ENCODE measurements at regions not wholly inside any gene's neighbourhood (a gene's known extent, or its start where the extent isn't known, plus 50 kb on each side); places are given as distances from the start of the nearest gene placed in this dataset.

GRCh38 chr12:42684802-42685071, 95.2 kb upstream of the PRICKLE1 start:
- H3K27me3 ChIP-seq (ENCODE audit: control insufficient read depth in 2 of 2, insufficient read depth in 2 of 2, low read length in 2 of 2) = no peaks in the 10 kb centered on the region
- ChIA-PET POLR2A (no interaction called here), CTCF (no interaction called here)
- H3K9ac ChIP-seq (replicated peaks; ENCODE audit: extremely low read depth, insufficient read depth, low read length) = no peak overlapping the region
- dilution Hi-C loops (cut with MboI; ENCODE audit: extremely low pct_ligation_motif_present, low sequenced_read_pairs) (no loop called here), intact Hi-C loops (cut with micrococcal nuclease) (no loop called here)
- H2AFZ ChIP-seq (ENCODE audit: low read depth, low read length) = no peak overlapping the region
- no peaks in the 10 kb centered on the region for H3K9me3 ChIP-seq (replicated peaks; ENCODE audit: control insufficient read depth, insufficient read depth, low read length)
- no TSS peak for BruUV-seq (replicated peaks)
- H3K36me3 ChIP-seq (ENCODE audit: control insufficient read depth in 2 of 2, extremely low read depth in 1 of 2, insufficient read depth in 2 of 2, low read length in 2 of 2) = no peaks in the 10 kb centered on the region
- H3K4me3 ChIP-seq (replicated peaks in 1 of 3; ENCODE audit: insufficient read depth in 1 of 3, low read depth in 1 of 3, low read length in 3 of 3) = no peak overlapping the region
- no peaks in the 10 kb centered on the region for H3K79me2 ChIP-seq (ENCODE audit: control insufficient read depth, insufficient read depth, low read length)
- H3K4me1 ChIP-seq (ENCODE audit: control insufficient read depth, extremely low read depth, insufficient read depth, low read length) = no peaks in the 10 kb centered on the region
- no peak for FAIRE-seq
- no peak overlapping the region for H3K4me2 ChIP-seq (ENCODE audit: insufficient read depth, low read length)
- H4K20me1 ChIP-seq (replicated peaks; ENCODE audit: control insufficient read depth, extremely low read depth, insufficient read depth, low read length) = no peaks in the 10 kb centered on the region
- no peak for TF ChIP-seq POLR2A (IDR thresholded peaks at IDR 0.05; ENCODE audit: low read depth, low read length)
- TF ChIP-seq FOS (IDR thresholded peaks at IDR 0.05; ENCODE audit: borderline replicate concordance, insufficient read depth, low read length) = no peak
- TF ChIP-seq MYC (IDR thresholded peaks at IDR 0.05; ENCODE audit: low read depth, low read length) = no peak
- TF ChIP-seq JUN (IDR thresholded peaks at IDR 0.05; ENCODE audit: borderline replicate concordance, insufficient read depth, insufficient read length, low read depth) = no peak
- DNase-seq (ENCODE audit: low read depth, low spot score) = no peak
- H3K9me1 ChIP-seq (replicated peaks; ENCODE audit: control insufficient read depth, extremely low read depth, insufficient read depth, low read length) = no peaks in the 10 kb centered on the region
- H3K27ac ChIP-seq (ENCODE audit: insufficient read depth, low read depth, low read length) = no peak overlapping the region

- H3K9me1 ChIP-seq (replicated peaks; ENCODE audit: control insufficient read depth, extremely low read depth, insufficient read depth, low read length) = no peaks in the 10 kb centered on the region
- no peak overlapping the region for H3K9ac ChIP-seq (replicated peaks; ENCODE audit: extremely low read depth, insufficient read depth, low read length)
- no peaks in the 10 kb centered on the region for H3K27me3 ChIP-seq (ENCODE audit: control insufficient read depth in 2 of 2, insufficient read depth in 2 of 2, low read length in 2 of 2)
- dilution Hi-C loops (cut with MboI; ENCODE audit: extremely low pct_ligation_motif_present, low sequenced_read_pairs) (no loop called here), intact Hi-C loops (cut with micrococcal nuclease) (no loop called here)
- DNase-seq (ENCODE audit: low read depth, low spot score) = no peak
- no TSS peak for BruUV-seq (replicated peaks)
- H3K4me3 ChIP-seq (replicated peaks in 1 of 3; ENCODE audit: insufficient read depth in 1 of 3, low read depth in 1 of 3, low read length in 3 of 3) = no peak overlapping the region
- ChIA-PET POLR2A (no interaction called here), CTCF (no interaction called here)
- no peaks in the 10 kb centered on the region for H3K79me2 ChIP-seq (ENCODE audit: control insufficient read depth, insufficient read depth, low read length)
- H3K27ac ChIP-seq (ENCODE audit: insufficient read depth, low read depth, low read length) = no peak overlapping the region
- H3K4me2 ChIP-seq (ENCODE audit: insufficient read depth, low read length) = no peak overlapping the region
- no peak overlapping the region for H2AFZ ChIP-seq (ENCODE audit: low read depth, low read length)
- no peak for FAIRE-seq
- H3K4me1 ChIP-seq (ENCODE audit: control insufficient read depth, extremely low read depth, insufficient read depth, low read length) = no peaks in the 10 kb centered on the region
- no peaks in the 10 kb centered on the region for H4K20me1 ChIP-seq (replicated peaks; ENCODE audit: control insufficient read depth, extremely low read depth, insufficient read depth, low read length)
- TF ChIP-seq POLR2A (IDR thresholded peaks at IDR 0.05; ENCODE audit: low read depth, low read length) = no peak
- TF ChIP-seq FOS (IDR thresholded peaks at IDR 0.05; ENCODE audit: borderline replicate concordance, insufficient read depth, low read length) = peak; percentile 36
- no peak for TF ChIP-seq JUN (IDR thresholded peaks at IDR 0.05; ENCODE audit: borderline replicate concordance, insufficient read depth, insufficient read length, low read depth)
- no peak for TF ChIP-seq MAX (IDR thresholded peaks at IDR 0.05; ENCODE audit: insufficient read depth, insufficient read length)
- no peaks in the 10 kb centered on the region for H3K36me3 ChIP-seq (ENCODE audit: control insufficient read depth in 2 of 2, extremely low read depth in 1 of 2, insufficient read depth in 2 of 2, low read length in 2 of 2)
- H3K9me3 ChIP-seq (replicated peaks; ENCODE audit: control insufficient read depth, insufficient read depth, low read length) = no peaks in the 10 kb centered on the region
Observed at GRCh38 chr12:42683933-42684801, 94.6 kb upstream of the PRICKLE1 start.

Data from endothelial cell of umbilical vein (primary cell).